ENCODE measurements at regions not wholly inside any gene's neighbourhood (a gene's known extent, or its start where the extent isn't known, plus 50 kb on each side); places are given as distances from the start of the nearest gene placed in this dataset.
"Not testable (repeated sequence)": the region's sequence is repeated elsewhere in the genome, so short reads cannot be mapped to it uniquely, and the experiment has no call there.

DNA sequence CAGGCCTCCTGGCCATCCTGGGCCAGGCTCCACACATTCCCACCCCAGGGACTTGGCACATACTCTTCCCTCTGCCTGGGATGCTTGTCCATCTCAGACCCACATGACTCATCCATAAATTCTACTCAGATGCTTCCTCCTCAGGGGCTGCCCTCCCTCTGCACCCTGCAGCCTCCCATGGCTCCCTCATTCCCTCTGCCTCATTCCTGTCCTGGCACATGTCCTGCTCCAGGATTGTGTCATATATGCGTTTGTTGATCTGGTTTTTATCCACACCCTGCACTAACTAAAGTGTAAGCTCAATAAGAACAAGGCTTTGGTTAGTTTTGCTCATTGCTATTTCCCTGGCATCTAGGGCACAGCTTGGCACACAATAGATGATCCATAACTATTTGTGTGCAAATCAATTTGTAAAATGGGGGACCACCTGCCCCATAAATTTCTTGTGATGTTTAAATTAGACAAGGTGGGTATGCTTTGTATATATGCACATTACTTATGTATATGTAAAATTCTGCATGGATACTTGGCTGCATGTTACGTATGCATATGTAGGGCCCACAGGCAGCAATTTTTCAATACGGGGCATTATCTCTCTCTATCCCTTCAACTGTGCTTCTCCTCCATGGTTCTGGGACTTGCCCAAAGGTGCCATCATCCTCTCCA is 191.4 kb downstream of the PTPRU start:
- DNase-seq = no peak

DNA sequence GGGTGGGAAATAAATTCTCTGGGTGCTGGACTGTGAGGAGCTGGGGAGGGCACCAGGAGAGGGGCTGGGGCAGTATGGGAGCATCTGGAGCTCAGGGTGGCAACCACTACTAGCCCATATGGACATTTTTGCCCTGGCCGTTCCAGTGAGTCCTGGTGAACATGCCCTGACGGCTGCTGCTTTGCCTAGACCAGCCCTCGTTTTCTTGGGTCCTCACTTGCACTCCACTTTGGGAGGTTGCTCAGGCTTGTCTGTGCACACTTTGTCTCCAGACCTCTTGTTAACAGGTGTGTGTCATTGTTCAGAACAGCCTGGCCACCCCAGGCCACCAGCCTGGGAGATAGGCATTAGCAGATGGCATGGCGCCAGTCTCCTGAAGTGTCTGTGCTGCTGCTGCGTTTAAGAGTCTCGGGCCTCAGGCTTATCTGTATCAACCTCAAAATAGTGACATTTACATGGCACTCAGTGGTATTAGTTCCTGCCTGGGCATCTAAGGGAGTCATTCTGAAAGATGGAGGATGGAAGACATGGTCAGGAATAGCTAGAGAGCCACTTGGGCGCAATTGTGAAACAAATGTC is 190.5 kb downstream of the PTPRU start:
- no peak for DNase-seq

DNA sequence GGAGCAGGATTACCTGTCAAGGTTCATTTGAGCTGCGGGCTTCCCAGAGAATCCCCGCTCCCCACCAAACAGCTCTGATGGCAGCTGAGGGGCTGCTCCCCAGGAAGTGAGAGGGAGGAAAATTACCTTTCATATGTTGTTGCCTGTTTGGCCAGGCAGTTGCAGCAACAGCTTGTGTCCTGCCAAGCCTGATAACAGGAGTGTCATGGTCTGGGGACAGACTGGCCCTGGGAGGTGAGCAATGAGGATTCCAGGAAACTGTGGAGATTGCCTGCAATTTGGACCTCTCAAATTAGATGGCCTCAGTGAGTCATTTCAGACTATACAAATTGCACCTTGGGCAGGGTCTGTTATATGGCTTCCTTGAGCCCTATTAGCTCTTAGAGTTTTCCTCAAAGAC is 189.3 kb downstream of the PTPRU start:
- DNase-seq = no peak

DNA sequence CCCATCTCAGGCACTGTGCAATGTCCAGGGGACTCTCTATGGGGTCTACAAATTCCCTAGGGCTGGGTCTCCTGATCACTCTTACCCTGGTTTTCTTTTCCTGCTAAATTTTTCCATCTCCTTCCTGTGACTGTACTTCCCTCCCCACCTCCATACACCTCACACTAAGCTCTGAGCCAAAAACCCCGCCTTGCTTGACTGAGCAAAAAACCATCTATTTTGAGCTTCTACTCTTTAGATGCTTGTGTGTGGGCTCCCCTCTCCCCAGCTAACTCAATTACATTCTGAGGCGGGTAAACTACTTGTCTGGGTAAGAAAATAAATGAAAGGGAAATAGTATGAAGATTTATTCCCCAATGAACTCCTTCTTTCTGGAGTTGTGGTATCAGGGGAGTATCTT is 187.9 kb downstream of the PTPRU start:
- DNase-seq = no peak

DNA sequence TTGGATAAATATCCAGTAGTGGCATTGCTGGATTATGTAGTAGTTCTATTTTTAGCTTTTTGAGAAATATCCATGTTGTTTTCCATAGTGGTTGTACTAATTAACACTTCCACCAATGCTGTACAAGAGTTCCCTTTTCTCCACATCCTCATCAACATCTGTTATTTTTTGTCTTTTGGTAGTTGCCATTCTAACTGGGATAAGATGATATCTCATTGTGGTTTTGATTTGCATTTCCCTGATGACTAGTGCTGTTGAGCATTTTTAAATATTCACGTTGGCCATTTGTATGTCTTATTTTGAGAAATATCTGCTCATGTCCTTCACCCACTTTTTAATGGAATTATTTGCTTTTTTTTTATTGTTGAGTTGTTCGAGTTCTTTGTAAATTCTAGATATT is 183.9 kb downstream of the PTPRU start:
- no peak for DNase-seq

DNA sequence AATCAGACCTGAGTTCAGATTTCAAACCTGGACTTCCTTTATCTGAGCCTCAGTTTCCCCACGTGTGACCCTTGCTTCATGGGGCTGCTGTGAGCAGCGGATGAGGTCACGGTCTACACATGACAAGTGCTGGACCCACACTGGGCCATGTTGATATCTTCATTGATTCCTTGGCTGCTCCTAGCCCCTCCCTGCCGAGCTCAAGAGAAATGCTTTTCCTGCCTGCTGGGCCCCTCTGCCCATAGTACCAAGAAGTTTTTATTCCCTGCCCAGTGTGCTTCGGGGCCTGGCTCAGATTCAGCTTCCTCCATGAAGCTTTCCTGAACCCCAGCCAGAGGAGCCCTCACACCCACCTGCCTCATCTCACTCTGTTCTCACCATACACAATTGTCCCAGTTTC is 181.6 kb downstream of the PTPRU start:
- no peak for DNase-seq

DNA sequence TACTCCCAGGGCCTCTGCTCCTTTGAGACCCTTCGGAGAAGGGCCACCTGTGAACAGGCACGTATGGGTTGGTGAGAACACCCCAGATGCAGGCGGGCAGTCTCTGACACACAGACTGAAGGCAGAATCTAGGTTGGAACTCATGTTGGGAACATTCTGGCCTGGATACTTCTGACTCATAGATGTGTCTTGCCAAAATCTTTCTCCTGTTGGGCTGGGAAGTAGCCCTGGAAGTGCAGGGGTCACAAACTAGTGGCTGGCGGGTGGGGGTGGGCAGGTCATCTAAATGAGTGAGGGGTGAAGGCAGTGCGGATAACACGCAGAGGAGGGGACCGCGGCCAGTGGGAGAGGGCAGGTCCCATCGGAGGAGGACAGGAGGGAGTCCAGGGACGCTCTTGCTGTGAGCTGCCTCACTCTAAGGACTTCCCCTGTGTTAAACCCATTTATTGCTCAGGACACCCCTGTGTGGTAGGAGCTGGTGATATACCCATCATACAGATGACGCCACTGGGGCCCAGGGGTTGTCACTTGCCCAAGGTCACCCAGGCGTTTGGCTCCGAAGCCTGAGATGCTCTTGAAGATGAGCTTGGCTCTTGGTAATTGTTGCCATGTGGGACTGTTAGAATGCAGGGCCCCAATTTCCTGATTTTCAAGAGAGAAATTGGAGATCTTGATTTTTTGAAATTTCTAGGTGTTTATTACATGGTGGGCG is 181.0 kb downstream of the PTPRU start:
- no peak for DNase-seq

DNA sequence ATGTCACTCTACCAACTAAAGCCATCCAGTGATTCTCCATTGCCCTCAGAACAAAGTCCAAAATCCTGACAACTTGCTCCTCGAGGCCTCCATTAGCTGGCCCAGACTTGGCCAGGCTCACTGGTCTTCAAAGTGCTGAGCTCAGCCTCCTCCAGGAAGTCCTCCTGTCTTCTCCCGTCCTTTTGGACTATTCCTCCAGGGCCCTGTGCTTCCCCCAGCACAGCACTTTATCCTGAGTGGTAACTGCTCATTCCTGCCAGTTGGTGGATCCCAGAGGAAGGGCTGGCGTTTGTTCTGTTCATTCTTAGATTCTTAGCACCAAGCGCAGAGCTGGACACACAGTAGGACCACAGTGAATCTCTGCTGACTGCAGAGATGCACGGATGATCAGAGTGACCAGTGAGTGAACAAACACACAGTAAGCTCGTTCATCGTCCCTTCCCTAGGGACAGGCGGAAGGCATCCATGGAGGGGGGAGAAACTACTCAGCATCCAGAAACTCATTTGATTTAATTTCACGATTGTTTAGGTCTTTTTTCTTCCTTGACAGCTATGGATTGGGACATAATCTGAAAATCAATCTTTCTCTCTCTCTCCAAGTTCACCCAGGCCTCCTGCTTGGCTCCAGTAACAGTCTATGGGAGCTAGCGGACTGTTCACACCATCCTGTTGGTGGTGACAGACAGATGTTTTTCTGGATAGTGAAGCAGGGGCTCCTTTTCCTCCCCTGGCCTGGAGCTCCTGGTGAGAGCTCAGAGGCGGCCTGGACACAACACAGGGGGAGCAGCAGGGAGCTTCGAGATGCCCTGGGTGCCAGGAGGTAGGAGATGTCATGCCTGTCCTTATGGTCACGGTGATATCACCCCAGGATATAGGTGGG is 180.2 kb downstream of the PTPRU start:
- no peak for DNase-seq

DNA sequence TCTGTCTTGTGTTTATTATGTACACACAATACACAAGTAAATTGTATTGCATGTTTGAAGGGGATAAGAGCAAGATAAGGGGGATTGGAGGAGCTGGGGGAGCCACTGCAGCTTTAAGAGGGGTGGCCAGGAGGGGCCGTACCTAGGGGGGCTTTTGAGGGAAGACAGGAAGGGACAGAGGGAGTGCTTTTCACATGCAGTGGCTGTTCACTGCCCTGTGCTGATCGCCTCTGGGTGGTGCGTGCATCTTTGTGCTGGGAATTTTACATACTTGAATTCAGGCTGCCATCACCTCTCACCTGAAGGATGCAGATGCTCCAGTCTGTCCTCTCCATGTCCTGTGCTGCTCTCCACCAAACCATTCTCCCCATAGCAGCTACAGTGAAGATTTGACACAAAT is 179.5 kb downstream of the PTPRU start:
- no peak for DNase-seq

DNA sequence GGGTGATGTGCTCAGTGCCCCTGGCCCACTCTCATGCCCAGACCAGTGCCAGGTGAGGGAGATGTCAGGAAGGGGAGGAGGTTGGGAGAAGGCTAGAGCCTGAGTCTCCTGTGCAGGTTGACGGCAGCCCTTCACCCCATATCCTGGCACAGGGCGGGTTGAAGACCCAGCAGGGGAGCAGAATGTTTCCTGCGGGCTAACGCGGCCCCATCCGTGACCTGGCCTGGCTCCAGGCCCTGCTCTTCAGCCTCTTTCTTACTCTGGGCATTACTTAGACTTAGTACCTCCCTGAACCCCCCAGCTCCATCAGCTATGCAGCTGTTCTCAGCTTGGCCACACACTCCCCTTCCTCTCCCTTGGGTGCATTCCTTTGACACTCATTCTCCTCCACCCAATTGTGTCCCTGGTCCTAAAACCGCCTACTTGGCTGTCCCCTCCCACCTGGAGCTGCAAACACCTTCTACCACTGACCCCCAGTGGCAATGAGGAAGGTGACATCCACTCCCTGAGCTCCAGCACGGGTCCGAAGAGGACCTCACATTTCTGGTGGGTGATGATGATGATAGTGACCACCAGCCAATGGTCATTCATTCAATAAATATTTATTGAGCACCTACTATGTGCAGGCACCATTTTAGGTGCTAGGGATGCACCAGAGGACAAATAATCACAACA is 179.0 kb downstream of the PTPRU start:
- DNase-seq = no peak

DNA sequence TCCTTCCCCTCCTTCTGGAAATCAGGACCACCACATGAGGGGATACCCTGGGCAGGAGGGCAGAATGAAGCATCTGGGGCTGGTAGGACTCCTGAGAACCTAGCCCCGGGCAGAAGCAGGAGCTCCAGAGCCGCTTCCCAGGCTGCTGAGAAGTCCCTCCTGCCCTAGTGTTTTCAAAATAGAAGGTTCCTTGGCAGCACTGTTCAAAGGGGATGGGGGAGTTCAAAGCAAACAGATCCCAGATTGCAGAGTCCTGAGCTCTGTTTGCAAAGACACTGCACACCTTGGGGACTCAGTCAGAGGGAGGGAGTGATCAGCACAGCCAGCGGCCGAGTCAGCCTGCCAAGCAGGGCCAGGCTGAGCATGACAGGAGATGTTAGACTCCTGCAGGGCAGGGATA is 177.8 kb downstream of the PTPRU start:
- no peak for DNase-seq

DNA sequence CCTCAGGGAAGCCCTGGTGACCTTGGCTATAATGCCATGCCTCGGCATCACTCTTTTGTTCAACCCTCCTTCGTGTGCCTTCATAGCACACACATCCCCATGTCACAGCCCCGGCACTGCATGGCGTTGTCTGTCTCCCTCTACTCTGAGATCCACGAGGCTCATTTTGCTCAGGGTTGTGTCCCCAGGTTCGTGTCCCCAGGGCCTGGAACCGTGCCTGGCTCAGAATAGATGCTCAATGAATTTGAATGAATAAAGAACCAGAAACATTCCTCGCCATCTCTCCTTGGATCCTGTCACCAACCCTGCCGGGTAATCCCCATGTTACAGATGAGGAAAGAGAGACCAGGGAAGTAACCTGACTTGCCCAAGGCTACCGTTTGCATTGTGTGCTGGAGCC is 177.3 kb downstream of the PTPRU start:
- no peak for DNase-seq

DNA sequence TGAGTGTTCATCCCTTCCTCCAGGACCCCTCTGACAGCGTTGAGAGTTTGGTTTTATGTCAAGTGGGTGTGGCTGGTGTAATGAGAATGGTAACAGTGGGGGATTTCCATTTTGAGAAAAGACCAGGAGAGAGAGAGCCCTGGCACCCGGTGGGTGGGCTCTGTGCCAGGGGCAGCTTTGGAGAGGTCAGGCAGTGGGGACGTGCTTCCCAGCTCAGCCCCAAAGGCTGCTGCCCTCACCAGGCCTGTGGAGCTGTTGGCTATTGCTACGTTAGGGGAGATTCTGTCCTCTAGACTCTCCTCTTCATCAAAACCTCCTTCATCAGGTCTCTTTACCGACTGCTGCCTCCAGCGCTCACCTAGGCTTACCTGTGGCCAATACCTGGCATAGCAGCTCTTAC is 176.3 kb downstream of the PTPRU start:
- no peak for DNase-seq

DNA sequence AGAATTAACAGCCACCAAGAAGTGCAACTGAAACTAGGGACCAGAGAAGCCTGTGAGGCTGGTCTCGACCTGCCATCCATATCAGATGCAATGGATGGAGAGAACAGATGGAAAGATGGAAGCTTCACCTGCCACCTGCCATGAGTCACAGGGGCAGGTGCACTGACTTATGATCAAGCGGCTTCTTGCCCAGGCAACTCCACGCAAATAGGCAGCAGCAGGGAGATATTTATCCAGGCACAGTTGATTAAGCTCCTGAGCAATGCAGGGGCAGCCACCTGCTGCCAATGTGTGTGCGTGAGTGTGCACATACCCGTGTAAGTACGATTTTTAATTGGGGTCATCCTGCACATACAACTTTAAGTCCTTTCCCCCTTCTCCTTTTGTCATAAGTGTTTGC is 174.2 kb downstream of the PTPRU start:
- no peak for DNase-seq

DNA sequence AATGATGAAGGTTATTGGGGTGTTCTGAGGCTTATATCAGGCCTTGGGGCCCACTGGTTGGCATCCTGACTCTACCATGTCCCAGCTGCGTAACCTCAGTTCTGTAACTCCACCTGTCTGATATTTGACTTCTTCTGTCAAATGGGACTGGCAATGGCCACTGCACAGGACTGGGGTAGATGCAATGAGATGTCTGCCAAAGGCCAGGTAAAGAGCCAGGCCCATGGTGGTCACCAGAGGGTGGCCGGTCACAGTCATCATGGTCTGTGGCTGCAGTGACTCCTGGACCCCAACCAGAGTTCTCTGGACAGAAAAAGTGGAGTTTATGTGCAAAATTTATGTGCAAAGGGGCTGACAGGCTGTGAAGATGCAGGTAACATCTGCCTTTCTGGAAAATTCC is 173.3 kb downstream of the PTPRU start:
- DNase-seq = no peak

DNA sequence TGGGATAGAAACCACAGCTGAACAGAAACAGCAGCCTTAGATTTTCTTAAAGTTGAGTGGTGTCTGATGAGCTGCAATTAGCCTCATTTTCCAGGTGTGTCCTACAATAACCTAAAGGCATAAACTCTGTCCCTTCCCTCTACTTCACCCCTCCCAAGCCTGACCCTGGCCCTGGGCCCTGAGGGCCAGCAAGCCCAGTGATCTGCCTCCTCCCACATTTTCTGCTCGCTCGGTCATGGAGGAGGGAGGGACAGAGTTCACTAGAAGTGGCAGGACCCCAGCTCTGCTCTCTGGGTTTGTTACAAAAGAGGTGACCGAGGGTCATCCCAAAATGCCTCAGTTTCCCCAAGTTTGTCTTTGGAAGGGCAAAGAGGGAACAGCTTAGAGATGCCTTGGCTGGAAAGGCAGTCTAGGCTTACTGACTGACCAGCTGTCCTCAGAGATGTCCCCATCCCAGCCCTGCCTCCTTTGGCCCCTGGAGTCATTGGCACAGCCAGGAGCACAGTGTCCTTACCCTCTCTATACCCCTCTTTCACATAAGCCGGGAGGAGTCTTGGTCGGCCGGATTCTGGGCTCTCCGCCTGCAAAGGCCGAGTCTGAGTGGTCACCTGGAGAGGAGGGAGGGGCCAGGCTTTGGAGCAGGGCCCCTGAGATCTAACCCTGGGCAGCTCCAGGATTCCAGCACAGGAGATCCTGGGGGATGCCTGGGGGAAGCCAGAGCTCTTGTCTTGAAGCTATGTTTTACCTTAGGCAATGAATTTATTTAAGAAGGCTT is 172.7 kb downstream of the PTPRU start:
- DNase-seq = no peak

DNA sequence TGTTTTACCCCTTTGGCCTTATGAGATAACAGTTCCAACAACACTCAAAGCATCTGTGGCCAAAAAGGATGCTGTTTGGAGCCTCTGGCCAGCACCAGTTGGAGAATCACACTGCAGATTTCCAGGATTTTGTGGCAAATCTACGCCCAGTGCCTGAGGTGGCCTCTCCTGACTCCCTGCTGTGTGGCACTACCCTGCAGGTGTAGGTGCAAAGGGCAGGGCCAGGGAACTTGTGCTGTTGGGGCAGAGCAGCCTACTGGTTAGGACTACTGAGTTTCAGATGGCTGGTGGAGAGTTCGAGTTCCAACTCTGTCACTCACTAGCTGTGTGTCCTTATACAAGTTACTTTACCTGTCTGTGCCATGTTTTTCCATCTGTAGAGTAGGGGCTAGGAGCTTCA is 170.5 kb downstream of the PTPRU start:
- DNase-seq = no peak

DNA sequence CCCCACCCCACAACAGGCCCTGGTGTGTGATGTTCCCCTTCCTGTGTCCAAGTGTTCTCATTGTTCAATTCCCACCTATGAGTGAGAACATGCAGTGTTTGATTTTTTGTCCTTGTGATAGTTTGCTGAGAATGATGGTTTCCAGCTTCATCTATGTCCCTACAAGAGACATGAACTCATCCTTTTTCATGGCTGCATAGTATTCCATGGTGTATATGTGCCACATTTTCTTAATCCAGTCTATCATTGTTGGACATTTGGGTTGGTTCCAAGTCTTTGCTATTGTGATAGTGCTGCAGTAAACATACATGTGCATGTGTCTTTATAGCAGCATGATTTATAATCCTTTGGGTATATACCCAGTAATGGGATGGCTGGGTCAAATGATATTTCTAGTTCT is 163.9 kb downstream of the PTPRU start:
- not testable (repeated sequence) for DNase-seq

DNA sequence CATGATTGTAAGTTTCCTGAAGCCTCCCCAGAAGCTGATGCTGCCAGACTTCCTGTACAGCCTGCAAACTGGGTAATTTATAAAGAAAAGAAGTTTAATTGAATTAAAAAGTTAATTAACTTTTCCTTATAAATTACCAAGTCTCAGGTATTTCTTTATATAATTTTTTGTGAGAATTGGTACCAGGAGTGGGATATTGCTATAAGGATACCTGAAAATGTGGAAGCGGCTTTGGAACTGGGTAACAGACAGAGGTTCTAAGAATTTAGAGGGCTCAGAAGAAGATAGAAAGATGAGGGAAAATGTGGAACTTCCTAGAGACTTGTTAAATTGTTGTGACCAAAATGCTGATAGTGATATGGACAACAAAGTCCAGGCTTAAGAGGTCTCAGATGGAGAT is 163.1 kb downstream of the PTPRU start:
- no peak for DNase-seq

DNA sequence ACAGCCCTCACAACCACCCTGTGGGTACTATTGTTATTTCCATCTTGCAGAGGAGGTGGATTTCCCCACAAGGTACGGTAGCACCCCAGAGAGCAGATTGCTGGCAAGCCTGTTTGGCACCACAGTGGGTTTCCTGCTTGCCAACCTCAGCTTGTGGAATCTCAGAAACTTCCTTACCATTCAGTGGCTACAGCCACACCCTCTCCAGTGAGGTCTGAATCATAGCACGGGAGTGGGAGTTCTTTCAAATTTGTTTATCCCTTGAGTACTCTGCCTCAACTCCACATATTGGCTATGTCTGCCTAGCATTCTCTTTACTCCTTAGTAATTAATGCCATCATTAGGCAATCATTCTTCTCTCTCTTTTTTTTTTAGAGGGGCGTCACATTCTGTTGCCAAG is 162.1 kb downstream of the PTPRU start:
- no peak for DNase-seq

DNA sequence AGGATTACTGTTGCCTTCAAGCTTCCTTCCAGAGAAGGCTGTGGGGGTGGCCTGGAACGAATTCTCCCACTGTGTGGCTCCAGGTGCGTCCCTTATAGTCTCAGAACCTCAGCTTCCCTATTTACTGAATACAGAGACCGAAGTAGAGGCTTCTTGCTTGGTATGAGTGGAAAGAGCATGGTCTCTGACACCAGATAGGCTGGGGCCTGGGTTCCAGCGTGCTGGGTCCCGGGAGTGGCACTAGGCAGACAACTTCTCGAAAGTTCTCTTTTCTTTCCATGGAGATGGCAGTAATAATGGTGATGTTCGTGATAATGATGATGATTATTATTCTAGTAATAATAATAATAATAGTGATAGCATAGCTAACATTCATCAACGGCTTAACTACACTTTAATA is 161.7 kb downstream of the PTPRU start:
- no peak for DNase-seq

DNA sequence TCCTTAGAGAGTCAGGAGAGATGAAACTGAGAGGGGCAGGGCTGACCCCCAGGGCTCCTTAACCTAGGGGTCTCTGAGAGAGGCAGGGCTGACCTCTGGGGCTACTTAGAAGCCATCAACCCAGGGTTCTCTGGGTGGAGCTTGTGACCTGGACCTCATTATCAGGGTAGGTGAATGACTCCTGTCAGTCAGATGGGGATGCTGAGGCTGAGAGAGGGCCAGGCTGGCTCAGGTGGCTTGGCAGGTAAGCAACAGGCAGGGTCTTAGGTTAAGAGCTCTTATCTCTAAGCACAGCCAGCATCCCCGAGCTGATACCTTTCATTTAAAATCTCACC is 160.9 kb downstream of the PTPRU start:
- DNase-seq = no peak

All from bone marrow (tissue), 2 donors.